Caco-2 (cell line): ENCODE measurements at regions not wholly inside any gene's neighbourhood (a gene's known extent, or its start where the extent isn't known, plus 50 kb on each side); places are given as distances from the start of the nearest gene placed in this dataset.

Experiments
- BruUV-seq: library from RNA; stranded (reverse); fragments of 400-500 nt; replicated peaks from 2 replicates; lab custom pipeline; 2021; lab: Mats Ljungman, UMichigan
- CTCF ChIA-PET: fragments of 300-600 bp; sonication (Branson Sonifier 250); formaldehyde crosslinking; loops from one replicate; lab custom pipeline; 2022; ENCODE audit warnings: antibody characterized with exemption; lab: Charles Lee
- POLR2A ChIA-PET: fragments of 300-600 bp; sonication (Branson Sonifier 250); formaldehyde crosslinking; loops from one replicate; lab custom pipeline; 2022; ENCODE audit warnings: antibody characterized with exemption; lab: Charles Lee
- DNase-seq, 2 experiments: peaks; one replicate each; pipeline versions ENCODE4 v3.0.0 to v3.0.0-alpha.2; 2020 to 2022
- H3K27me3 ChIP-seq: replicated peaks from 2 replicates; pipeline ENCODE4 v1.6.0; 2011; ENCODE audit warnings: low read length; ENCODE audit not compliant: control insufficient read depth, insufficient read depth
- H3K36me3 ChIP-seq: 2 replicates; pipeline ENCODE4 v1.5.1; 2011; ENCODE audit warnings: low read length; ENCODE audit not compliant: control insufficient read depth, insufficient read depth
- H3K4me1 ChIP-seq: fragments of 250-450 bp; sonication (Bioruptor Pico); 2 replicates; pipeline ENCODE4 v1.5.1; 2020; ENCODE audit warnings: mild to moderate bottlenecking
- H3K4me3 ChIP-seq: 2 replicates; pipeline ENCODE4 v1.5.1; 2011; ENCODE audit warnings: low read depth, mild to moderate bottlenecking, control low read depth, low read length
- H3K9me3 ChIP-seq: fragments of 250-450 bp; sonication (Bioruptor Pico); 2 replicates; pipeline ENCODE4 v1.5.1; 2020; ENCODE audit warnings: mild to moderate bottlenecking, moderate library complexity
- H3K27ac Mint-ChIP-seq: one replicate; pipeline ENCODE4 v1.8.0; 2022; ENCODE audit warnings: mixed read lengths; ENCODE audit not compliant: unreplicated experiment
- H3K27me3 Mint-ChIP-seq: one replicate; pipeline ENCODE4 v1.8.0; 2022; ENCODE audit warnings: mixed read lengths; ENCODE audit not compliant: insufficient read depth, unreplicated experiment
- H3K36me3 Mint-ChIP-seq: one replicate; pipeline ENCODE4 v1.8.0; 2022; ENCODE audit warnings: mild to moderate bottlenecking, mixed read lengths; ENCODE audit not compliant: insufficient read depth, unreplicated experiment
- H3K4me1 Mint-ChIP-seq: one replicate; pipeline ENCODE4 v1.8.0; 2022; ENCODE audit warnings: low read depth, mixed read lengths; ENCODE audit not compliant: unreplicated experiment
- H3K4me3 Mint-ChIP-seq: one replicate; pipeline ENCODE4 v1.8.0; 2022; ENCODE audit warnings: mild to moderate bottlenecking, moderate library complexity, mixed read lengths; ENCODE audit not compliant: unreplicated experiment
- H3K9me3 Mint-ChIP-seq: one replicate; pipeline ENCODE4 v1.8.0; 2022; ENCODE audit warnings: mixed read lengths; ENCODE audit not compliant: unreplicated experiment
- CTCF ChIP-seq, 2 experiments: fragments of 200-600 bp in 1 of 2; IDR thresholded peaks; 1 replicate in 1 of 2; 2 replicates in 1 of 2; pipeline versions ENCODE4 v1.5.1 to v1.8.0; 2011 to 2022; ENCODE audit warnings: antibody characterized with exemption in 1 of 2, control low read depth in 1 of 2, inconsistent platforms in 1 of 2, low read depth in 1 of 2, low read length in 1 of 2, mild to moderate bottlenecking in 1 of 2, moderate library complexity in 1 of 2; ENCODE audit not compliant: insufficient read depth in 1 of 2, severe bottlenecking in 1 of 2, unreplicated experiment in 1 of 2
- intact Hi-C: fragments of 100-400 bp; cut with micrococcal nuclease; formaldehyde crosslinking; loops from one replicate; pipeline ENCODE4 v1.10.0; 2022; ENCODE audit not compliant: unreplicated experiment

GRCh38 chr18:43934322-43934721 is 657.0 kb upstream of the SYT4 start:
- Mint-ChIP-seq H3K27ac (no peak overlapping the region), H3K36me3 (no peaks in the 10 kb centered on the region), H3K4me3 (no peak overlapping the region), H3K27me3 (no peaks in the 10 kb centered on the region), H3K9me3 (no peaks in the 10 kb centered on the region), H3K4me1 (no peaks in the 10 kb centered on the region)
- CTCF ChIA-PET, result no interaction called here
- H3K4me1 ChIP-seq, result no peaks in the 10 kb centered on the region
- no peak for DNase-seq
- H3K9me3 ChIP-seq, result no peaks in the 10 kb centered on the region
- POLR2A ChIA-PET, result no interaction called here
- H3K27me3 ChIP-seq, result no peaks in the 10 kb centered on the region
- TF ChIP-seq CTCF (IDR thresholded peaks at IDR 0.05; ENCODE audit: insufficient read depth in 1 of 2, low read depth in 1 of 2, low read length in 1 of 2, severe bottlenecking in 1 of 2, unreplicated experiment in 1 of 2), result no peak
- BruUV-seq, result no TSS peak
- no peaks in the 10 kb centered on the region for H3K36me3 ChIP-seq
- intact Hi-C loops, result no loop called here
- H3K4me3 ChIP-seq, result no peak overlapping the region

DNA sequence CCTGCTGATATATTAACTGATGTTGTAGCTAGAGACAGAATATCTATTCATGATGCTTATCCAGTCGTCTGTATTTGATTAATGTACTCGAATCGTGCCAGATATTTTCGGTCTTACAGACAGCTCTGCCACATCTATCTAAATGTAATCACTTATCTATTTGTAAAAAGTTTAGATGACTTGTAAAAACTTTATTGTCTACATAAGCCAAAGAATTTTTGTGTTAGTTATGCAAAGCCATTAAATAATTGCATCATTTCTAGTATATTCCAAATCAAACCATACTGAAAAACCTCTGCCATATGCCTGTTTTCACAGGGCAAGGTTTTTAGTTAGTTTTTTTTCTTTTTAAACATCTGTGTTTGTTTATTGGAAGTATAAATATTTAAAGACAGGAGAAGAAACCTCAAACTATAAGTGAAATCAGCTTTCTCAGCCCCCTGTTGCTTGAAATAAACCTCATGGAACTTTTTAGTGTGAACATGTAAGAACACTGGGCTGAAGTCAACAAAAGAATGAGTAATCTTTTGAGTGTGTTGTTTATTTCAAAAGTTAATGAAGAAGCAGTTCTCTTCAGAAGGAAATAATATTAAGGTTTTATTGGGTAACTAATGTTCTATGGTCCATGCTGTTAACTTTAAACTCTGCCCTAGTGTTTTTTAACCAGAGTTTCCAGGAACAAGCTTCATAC is 657.6 kb upstream of the SYT4 start:
- no peaks in the 10 kb centered on the region for H3K4me1 Mint-ChIP-seq
- intact Hi-C loops, result no loop called here
- no peak for TF ChIP-seq CTCF (IDR thresholded peaks at IDR 0.05; ENCODE audit: insufficient read depth in 1 of 2, low read depth in 1 of 2, low read length in 1 of 2, severe bottlenecking in 1 of 2, unreplicated experiment in 1 of 2)
- ChIA-PET CTCF (no interaction called here), POLR2A (no interaction called here)
- no peak for DNase-seq
- no peak overlapping the region for H3K4me3 Mint-ChIP-seq
- no peaks in the 10 kb centered on the region for H3K36me3 ChIP-seq
- no peaks in the 10 kb centered on the region for H3K4me1 ChIP-seq
- no peaks in the 10 kb centered on the region for H3K9me3 ChIP-seq
- H3K27ac Mint-ChIP-seq, result no peak overlapping the region
- H3K9me3 Mint-ChIP-seq, result no peaks in the 10 kb centered on the region
- H3K27me3 Mint-ChIP-seq, result no peaks in the 10 kb centered on the region
- no peak overlapping the region for H3K4me3 ChIP-seq
- H3K36me3 Mint-ChIP-seq, result no peaks in the 10 kb centered on the region
- no peaks in the 10 kb centered on the region for H3K27me3 ChIP-seq
- BruUV-seq, result no TSS peak

DNA sequence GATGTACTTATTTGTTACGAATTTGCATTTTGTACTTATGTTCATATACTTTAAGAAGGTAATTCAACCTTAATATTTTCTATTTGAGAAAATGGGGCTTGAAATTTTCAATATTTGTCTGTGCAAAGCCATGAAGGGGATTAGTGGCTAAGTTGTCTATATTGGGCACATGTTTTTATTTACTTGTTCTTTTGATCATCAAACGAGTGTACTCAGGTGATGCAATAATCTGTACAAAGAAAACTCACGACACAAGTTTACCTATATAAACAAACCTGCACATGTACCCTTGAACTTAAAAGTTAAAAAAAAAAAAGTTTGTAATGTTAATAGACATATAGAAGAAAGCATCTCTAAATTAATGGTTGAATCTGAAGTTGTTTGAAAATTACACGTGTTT is 658.9 kb upstream of the SYT4 start:
- POLR2A ChIA-PET, result no interaction called here
- intact Hi-C loops, result no loop called here
- H3K36me3 Mint-ChIP-seq, result no peaks in the 10 kb centered on the region

More for the DNA sequence above, 658.9 kb upstream of the SYT4 start:
- no peaks in the 10 kb centered on the region for H3K9me3 Mint-ChIP-seq
- CTCF ChIA-PET, result no interaction called here
- no TSS peak for BruUV-seq
- H3K36me3 ChIP-seq, result no peaks in the 10 kb centered on the region
- no peaks in the 10 kb centered on the region for H3K4me1 Mint-ChIP-seq
- no peak overlapping the region for H3K4me3 ChIP-seq
- H3K27me3 Mint-ChIP-seq, result no peaks in the 10 kb centered on the region
- no peaks in the 10 kb centered on the region for H3K9me3 ChIP-seq
- H3K4me3 Mint-ChIP-seq, result no peak overlapping the region
- no peak for DNase-seq
- H3K27me3 ChIP-seq, result no peaks in the 10 kb centered on the region
- H3K4me1 ChIP-seq, result no peaks in the 10 kb centered on the region
- TF ChIP-seq CTCF (IDR thresholded peaks at IDR 0.05; ENCODE audit: insufficient read depth in 1 of 2, low read depth in 1 of 2, low read length in 1 of 2, severe bottlenecking in 1 of 2, unreplicated experiment in 1 of 2), result no peak
- H3K27ac Mint-ChIP-seq, result no peak overlapping the region
